H1 (cell line): ENCODE measurements at regions not wholly inside any gene's neighbourhood (a gene's known extent, or its start where the extent isn't known, plus 50 kb on each side); places are given as distances from the start of the nearest gene placed in this dataset.

Experiments used
- CBX8 ChIP-seq: fragments of 300-800, 300-1000 bp; sonication (generic); IDR thresholded peaks from 2 replicates; pipeline ENCODE4 v1.7.1; 2016; ENCODE audit warnings: low read depth, low read length, borderline replicate concordance
- CHD7 ChIP-seq: fragments of 300-600 bp; sonication (generic); IDR thresholded peaks from 2 replicates; pipeline ENCODE4 v1.7.1; 2012; ENCODE audit warnings: low read length, moderate library complexity, mild to moderate bottlenecking, inconsistent platforms; ENCODE audit not compliant: insufficient replicate concordance
- FOSL1 ChIP-seq: IDR thresholded peaks from 2 replicates; pipeline ENCODE4 v1.6.1; 2011; ENCODE audit warnings: mild to moderate bottlenecking, low read depth, low read length, moderate library complexity; ENCODE audit not compliant: insufficient read depth
- KDM5A ChIP-seq: fragments of 200-600 bp; IDR thresholded peaks from 2 replicates; pipeline ENCODE4 v1.7.1; 2012; ENCODE audit warnings: mild to moderate bottlenecking, low read length, inconsistent platforms, mixed read lengths
- MAFK ChIP-seq: IDR thresholded peaks from 2 replicates; pipeline ENCODE4 v1.6.1; 2012; ENCODE audit warnings: low read depth, mild to moderate bottlenecking, improper control_type of control experiment, low read length
- NANOG ChIP-seq: IDR thresholded peaks from 2 replicates; pipeline ENCODE4 v1.6.1; 2011; ENCODE audit warnings: low read length, low read depth, mild to moderate bottlenecking, inconsistent platforms; ENCODE audit not compliant: insufficient read depth, poor library complexity, severe bottlenecking
- POU5F1 ChIP-seq: IDR thresholded peaks from 2 replicates; pipeline ENCODE4 v1.6.1; 2011; ENCODE audit warnings: low read depth, mild to moderate bottlenecking, low read length, moderate library complexity
- RAD21 ChIP-seq, 2 experiments: IDR thresholded peaks in 1 of 2; conservative IDR thresholded peaks in 1 of 2; 2 replicates each; pipeline ENCODE4 v1.6.1; 2011; ENCODE audit warnings: low read depth in 2 of 2, low read length in 2 of 2, improper control_type of control experiment in 1 of 2, inconsistent platforms in 1 of 2, mild to moderate bottlenecking in 1 of 2, moderate library complexity in 1 of 2
- RBBP5 ChIP-seq: IDR thresholded peaks from 2 replicates; pipeline ENCODE4 v1.7.1; 2012; ENCODE audit warnings: low read depth, mild to moderate bottlenecking, inconsistent platforms, low read length, moderate library complexity, borderline replicate concordance
- SIN3A ChIP-seq, 2 experiments: IDR thresholded peaks in 1 of 2; conservative IDR thresholded peaks in 1 of 2; 2 replicates each; pipeline ENCODE4 v1.6.1; 2011 to 2012; ENCODE audit warnings: low read length in 2 of 2, improper control_type of control experiment in 1 of 2, low read depth in 1 of 2, mild to moderate bottlenecking in 1 of 2
- SP4 ChIP-seq: IDR thresholded peaks from 2 replicates; pipeline ENCODE4 v1.6.1; 2012; ENCODE audit warnings: low read length, inconsistent platforms

DNA sequence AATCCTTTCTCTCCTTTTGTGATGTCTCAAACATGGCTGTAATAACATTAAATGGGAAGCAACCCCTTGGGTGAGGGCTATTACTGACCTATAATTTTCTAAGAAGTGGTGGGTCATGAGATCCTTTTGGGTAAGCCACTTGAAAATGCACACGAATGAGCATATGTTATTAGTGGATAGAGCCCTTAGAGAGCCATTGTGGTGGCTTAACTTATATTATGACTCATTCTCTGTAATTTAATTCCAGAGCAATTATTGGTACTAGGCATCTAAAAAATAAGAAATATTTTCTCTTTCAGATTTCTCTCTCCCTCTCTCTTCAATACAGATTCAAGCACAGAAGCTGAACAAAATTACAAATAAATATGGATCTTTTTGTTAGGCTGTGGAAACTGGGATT, 1177.4 kb upstream of the PHF14 start (continued):
- no peak for TF ChIP-seq CHD7
- no peak for TF ChIP-seq MAFK
- no peak for TF ChIP-seq POU5F1
- TF ChIP-seq SIN3A (conservative IDR thresholded peaks at IDR 0.05 in 1 of 2, IDR thresholded peaks at IDR 0.05 in 1 of 2; ENCODE audit: low read depth in 1 of 2, low read length in 2 of 2), result no peak
- no peak for TF ChIP-seq KDM5A
- no peak for TF ChIP-seq SP4
- no peak for TF ChIP-seq RBBP5
- no peak for TF ChIP-seq RAD21 (IDR thresholded peaks at IDR 0.05 in 1 of 2, conservative IDR thresholded peaks at IDR 0.05 in 1 of 2; ENCODE audit: low read depth in 2 of 2, low read length in 2 of 2)
- no peak for TF ChIP-seq NANOG
- TF ChIP-seq CBX8, result no peak
- TF ChIP-seq FOSL1, result no peak
